LoVo (cell line): ENCODE measurements at regions not wholly inside any gene's neighbourhood (a gene's known extent, or its start where the extent isn't known, plus 50 kb on each side); places are given as distances from the start of the nearest gene placed in this dataset.

ENCODE experiments used
- DNase-seq: peaks from one replicate; pipeline ENCODE4 v3.0.0-alpha.2; 2016; ENCODE audit warnings: low spot score

DNA sequence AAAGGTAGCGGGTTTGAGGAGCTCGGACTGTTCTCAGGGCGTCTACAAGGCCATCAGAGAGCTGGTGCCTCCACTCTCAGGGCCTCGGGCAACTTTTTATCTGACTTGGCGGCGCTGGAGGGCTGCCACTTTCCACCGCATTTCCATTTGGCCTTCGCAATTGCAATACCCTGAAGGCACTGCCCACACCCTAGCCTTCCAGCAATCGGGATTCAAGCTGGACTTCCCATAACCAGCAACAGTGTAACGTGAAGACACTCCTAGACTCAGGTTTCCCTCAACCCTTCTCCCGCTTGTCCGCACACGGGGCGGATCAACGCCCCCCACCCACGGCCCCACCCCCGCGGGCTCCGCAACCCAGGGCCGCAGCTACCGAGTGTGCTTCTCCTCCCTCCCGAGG, 50.2 kb upstream of the BCOR start:
- no peak for DNase-seq
